Activated B cell treated with CpG ODN at 0.5 μM for 24 hours (primary cell): ENCODE measurements at regions not wholly inside any gene's neighbourhood (a gene's known extent, or its start where the extent isn't known, plus 50 kb on each side); places are given as distances from the start of the nearest gene placed in this dataset.

Experiments used
- ATAC-seq: fragments of 200-7000 bp; cut with Tn5 transposase; one replicate; pipeline ENCODE4 v1.10.0; 2021; ENCODE audit warnings: low read depth, mild to moderate bottlenecking, moderate library complexity
- CTCF ChIA-PET: fragments of 350-600 bp; sonication (Branson Sonifier 250); formaldehyde crosslinking; loops from one replicate; lab custom pipeline; 2021; ENCODE audit warnings: antibody characterized with exemption; lab: Charles Lee
- POLR2A ChIA-PET: fragments of 350-600 bp; sonication (Branson Sonifier 250); formaldehyde crosslinking; loops from one replicate; lab custom pipeline; 2021; ENCODE audit warnings: antibody characterized with exemption; lab: Charles Lee
- DNase-seq: peaks from one replicate; pipeline ENCODE4 v3.0.0; 2022
- H3K27ac Mint-ChIP-seq: one replicate; pipeline ENCODE4 v1.8.0; 2020; ENCODE audit warnings: mixed read lengths
- H3K27me3 Mint-ChIP-seq: one replicate; pipeline ENCODE4 v1.8.0; 2021; ENCODE audit warnings: mixed read lengths
- H3K36me3 Mint-ChIP-seq: one replicate; pipeline ENCODE4 v1.8.0; 2021; ENCODE audit warnings: low read depth, mixed read lengths
- H3K4me1 Mint-ChIP-seq: one replicate; pipeline ENCODE4 v1.8.0; 2021; ENCODE audit warnings: mixed read lengths
- H3K4me3 Mint-ChIP-seq: one replicate; pipeline ENCODE4 v1.8.0; 2020; ENCODE audit warnings: mild to moderate bottlenecking, mixed read lengths
- H3K9me3 Mint-ChIP-seq: one replicate; pipeline ENCODE4 v1.8.0; 2020; ENCODE audit warnings: mixed read lengths
- intact Hi-C: fragments of 100-400 bp; cut with micrococcal nuclease; formaldehyde crosslinking; loops from one replicate; pipeline ENCODE4 v1.15.1; 2024
- TF ChIP-seq, protein P1 (sequence below): fragments of 200-600 bp; IDR thresholded peaks from one replicate; pipeline ENCODE4 v1.8.0; 2022; ENCODE audit warnings: antibody characterized with exemption, mild to moderate bottlenecking

DNA sequence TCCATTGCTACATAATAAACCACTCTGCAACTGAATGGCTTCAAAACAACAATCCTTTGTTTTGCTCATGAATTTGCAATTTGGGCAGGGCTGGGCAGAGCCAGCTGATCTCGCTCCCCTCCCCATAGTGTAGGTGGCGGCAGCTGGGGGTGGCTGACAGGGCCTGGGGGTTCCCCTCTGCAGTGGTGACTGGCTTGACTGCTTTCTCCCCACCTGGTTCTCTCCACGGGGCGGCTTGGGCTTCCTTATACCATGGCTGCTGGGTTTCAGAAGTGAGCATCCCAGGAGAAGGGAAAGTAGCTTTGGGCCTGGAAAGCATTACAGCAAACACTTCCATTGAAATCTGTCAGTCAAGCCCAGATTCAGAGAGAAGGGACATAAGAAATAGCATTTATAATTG is 129.7 kb upstream of the ZBTB40 start:
- TF ChIP-seq, protein P1, sequence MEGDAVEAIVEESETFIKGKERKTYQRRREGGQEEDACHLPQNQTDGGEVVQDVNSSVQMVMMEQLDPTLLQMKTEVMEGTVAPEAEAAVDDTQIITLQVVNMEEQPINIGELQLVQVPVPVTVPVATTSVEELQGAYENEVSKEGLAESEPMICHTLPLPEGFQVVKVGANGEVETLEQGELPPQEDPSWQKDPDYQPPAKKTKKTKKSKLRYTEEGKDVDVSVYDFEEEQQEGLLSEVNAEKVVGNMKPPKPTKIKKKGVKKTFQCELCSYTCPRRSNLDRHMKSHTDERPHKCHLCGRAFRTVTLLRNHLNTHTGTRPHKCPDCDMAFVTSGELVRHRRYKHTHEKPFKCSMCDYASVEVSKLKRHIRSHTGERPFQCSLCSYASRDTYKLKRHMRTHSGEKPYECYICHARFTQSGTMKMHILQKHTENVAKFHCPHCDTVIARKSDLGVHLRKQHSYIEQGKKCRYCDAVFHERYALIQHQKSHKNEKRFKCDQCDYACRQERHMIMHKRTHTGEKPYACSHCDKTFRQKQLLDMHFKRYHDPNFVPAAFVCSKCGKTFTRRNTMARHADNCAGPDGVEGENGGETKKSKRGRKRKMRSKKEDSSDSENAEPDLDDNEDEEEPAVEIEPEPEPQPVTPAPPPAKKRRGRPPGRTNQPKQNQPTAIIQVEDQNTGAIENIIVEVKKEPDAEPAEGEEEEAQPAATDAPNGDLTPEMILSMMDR = no peak
- intact Hi-C loops = no loop called here
- DNase-seq = no peak
- Mint-ChIP-seq H3K27ac (no peak overlapping the region), H3K4me3 (no peak overlapping the region), H3K4me1 (no peaks in the 10 kb centered on the region), H3K9me3 (no peaks in the 10 kb centered on the region), H3K27me3 (peaks cover 17% of the 10 kb centered on the region), H3K36me3 (no peaks in the 10 kb centered on the region)
- ChIA-PET CTCF (interaction anchor here (0.6 kb wide), 1 partner anchor 1090 kb away, joined by 3 read pairs; no protein-coding TSS in a partner anchor), POLR2A (no interaction called here)
- no peak for ATAC-seq

DNA sequence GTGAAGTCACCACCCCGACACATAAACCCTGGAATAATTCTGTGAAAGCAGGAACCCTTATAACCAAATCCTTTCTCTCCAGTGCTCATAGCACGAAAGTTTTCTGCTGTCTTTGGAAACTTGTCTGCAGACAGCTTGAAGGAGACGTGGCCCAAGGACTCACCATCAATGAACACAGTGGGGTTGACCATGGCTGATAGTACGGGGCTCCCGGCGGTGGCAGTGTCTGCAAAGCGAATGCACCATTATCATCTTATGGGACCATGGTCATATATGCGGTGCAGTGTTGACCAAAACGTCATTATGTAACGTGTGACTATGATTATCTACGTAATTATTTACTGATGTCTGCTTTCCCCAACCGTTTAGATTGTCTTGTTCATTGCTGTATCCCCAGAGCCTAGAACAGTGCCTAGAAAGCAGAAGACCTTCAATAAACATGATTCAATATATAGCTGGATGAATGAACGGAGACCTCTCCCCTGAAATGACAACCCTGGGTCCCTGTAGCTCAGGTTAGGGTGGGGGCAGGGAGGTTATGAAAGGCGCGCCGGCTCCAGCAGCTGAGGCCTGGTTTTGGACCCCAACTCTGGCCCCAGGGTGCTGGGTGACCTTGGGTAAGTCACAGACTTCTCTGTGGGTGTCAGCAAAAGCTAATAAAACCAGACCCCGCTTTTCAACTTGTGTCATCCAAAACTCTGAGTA is 128.4 kb upstream of the ZBTB40 start:
- POLR2A ChIA-PET = no interaction called here
- DNase-seq (no peak), ATAC-seq (no peak)
- Mint-ChIP-seq H3K36me3 (no peaks in the 10 kb centered on the region), H3K4me1 (no peaks in the 10 kb centered on the region), H3K9me3 (no peaks in the 10 kb centered on the region), H3K27me3 (peaks cover 13% of the 10 kb centered on the region), H3K27ac (no peak overlapping the region), H3K4me3 (no peak overlapping the region)
- CTCF ChIA-PET = no interaction called here
- intact Hi-C loops = no loop called here
- TF ChIP-seq, protein P1 = no peak

DNA sequence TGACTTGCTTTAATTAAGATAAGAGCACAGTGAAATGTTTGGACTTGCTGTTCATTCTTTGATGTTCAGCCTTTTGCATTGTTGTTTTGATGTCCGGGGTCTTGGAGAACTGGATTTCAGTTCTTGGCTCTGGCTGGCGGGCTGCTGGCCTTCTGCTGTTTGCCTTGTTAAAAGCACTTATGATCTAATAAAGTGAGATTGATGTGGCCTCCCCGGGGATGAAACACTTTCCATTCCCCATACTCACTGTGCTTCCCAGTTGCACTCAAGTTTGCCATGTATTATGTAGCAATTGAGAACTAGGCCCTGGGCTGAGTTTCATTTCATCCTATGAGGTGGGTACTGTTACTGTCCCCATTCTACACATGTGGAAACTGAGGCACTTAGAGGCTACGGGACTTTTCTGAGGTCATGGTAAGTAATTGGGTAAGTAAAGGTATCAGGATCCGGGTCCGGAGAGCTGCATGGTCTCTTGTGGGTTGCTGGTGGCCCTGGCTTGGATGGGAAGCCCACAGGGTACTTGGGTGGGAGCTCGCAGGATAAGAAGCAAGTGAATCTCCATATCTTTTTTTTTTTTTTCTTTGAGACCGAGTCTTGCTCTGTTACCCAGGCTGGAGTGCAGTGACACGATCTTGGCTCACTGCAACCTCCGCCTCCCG is 127.7 kb upstream of the ZBTB40 start:
- Mint-ChIP-seq H3K27me3 (peaks cover 9% of the 10 kb centered on the region), H3K4me3 (no peak overlapping the region), H3K9me3 (no peaks in the 10 kb centered on the region), H3K36me3 (no peaks in the 10 kb centered on the region), H3K27ac (no peak overlapping the region), H3K4me1 (no peaks in the 10 kb centered on the region)
- POLR2A ChIA-PET = no interaction called here
- CTCF ChIA-PET = no interaction called here
- DNase-seq (no peak), ATAC-seq (no peak)
- TF ChIP-seq, protein P1 = no peak
- intact Hi-C loops = no loop called here

DNA sequence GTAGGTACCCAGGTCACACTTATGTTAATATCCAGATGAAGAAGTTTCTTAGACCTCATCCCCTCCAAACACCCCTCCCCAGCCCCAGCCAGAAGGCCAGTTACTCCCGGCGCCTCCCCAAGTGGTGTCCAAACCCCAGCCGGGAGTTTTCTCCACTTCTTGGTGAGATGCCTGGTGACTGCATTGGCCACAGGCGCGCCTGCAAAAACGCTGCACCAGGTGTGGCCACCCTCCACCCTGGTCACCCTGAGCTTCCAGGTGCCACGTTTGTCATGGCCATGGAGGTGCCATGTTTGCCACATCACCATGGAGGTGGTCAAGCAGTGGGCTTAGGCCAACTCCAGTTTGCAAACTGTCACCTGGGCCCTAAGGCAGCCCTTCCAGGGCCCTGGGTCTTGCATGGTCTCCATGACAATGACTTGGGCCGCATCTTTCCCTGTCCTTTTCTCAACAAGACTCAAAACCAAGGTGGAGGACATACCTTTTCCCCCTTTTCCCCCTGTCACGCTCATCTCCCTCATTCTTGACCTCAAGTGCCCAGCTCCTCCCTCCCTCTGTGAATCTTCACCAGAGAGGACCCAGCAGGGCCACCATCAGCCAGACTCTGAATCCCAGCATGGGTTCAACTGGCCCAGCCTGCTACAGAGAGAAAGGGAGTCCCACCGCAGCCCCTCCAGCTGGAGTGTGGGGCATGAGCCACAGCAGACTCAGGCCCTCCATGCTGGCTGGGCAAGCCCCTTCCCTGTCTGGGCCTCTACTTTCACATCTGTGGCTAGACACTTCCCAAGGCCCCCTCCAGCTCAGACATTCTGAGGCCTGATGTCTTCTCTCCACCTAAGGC is 125.9 kb upstream of the ZBTB40 start:
- TF ChIP-seq, protein P1 = no peak
- H3K27me3 Mint-ChIP-seq = no peaks in the 10 kb centered on the region
- POLR2A ChIA-PET = no interaction called here
- CTCF ChIA-PET = no interaction called here
- ATAC-seq (no peak), DNase-seq (no peak)
- no peak overlapping the region for H3K27ac Mint-ChIP-seq
- H3K36me3 Mint-ChIP-seq = no peaks in the 10 kb centered on the region
- H3K4me1 Mint-ChIP-seq = no peaks in the 10 kb centered on the region
- no peaks in the 10 kb centered on the region for H3K9me3 Mint-ChIP-seq
- H3K4me3 Mint-ChIP-seq = no peak overlapping the region
- intact Hi-C loops = no loop called here

DNA sequence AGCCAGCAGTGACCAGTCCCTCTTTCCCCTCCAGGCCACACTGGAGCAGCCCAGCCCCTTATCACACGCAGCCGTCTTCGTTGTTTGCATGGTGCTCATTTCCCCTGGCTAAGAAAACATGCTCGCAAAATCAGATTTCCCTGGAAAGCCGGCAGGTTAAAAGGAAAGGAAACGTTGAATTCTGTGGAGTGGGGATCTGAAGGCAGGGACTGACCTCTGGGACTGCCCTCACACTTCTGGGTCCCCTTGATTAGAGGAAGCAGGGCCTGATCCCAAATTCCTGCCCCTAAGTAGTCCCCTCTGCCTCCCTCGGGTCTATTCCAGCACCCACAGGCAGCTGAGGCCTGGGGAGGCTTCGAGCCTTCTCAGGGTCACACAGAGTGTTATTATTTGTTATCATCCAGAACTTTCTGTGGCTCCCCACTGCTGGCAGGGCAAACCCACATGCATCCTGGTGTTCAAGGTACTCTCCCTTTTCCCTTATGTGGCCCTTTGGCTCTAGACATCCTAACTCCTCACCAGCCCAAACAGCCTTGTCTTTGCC is 125.2 kb upstream of the ZBTB40 start:
- ChIA-PET POLR2A (no interaction called here), CTCF (no interaction called here)
- no peak overlapping the region for H3K27ac Mint-ChIP-seq
- no peaks in the 10 kb centered on the region for H3K9me3 Mint-ChIP-seq
- H3K27me3 Mint-ChIP-seq = no peaks in the 10 kb centered on the region
- intact Hi-C loops = no loop called here
- TF ChIP-seq, protein P1 = no peak
- DNase-seq (peak; percentile 6), ATAC-seq (no peak)
- no peaks in the 10 kb centered on the region for H3K4me1 Mint-ChIP-seq
- H3K36me3 Mint-ChIP-seq = no peaks in the 10 kb centered on the region
- H3K4me3 Mint-ChIP-seq = no peak overlapping the region
